Thyroid gland (tissue), 4 donors: ENCODE measurements at regions not wholly inside any gene's neighbourhood (a gene's known extent, or its start where the extent isn't known, plus 50 kb on each side); places are given as distances from the start of the nearest gene placed in this dataset.

ENCODE experiments used
- DNase-seq, 2 donors: peaks; one replicate each; pipeline ENCODE4 v3.0.0-alpha.2; 2019
- H3K27ac ChIP-seq, 3 donors: fragments of 200-600 bp; sonication (generic); 1 replicate in 2 of 3; 2 replicates in 1 of 3; pipeline ENCODE4 v1.5.1; 2016 to 2019; ENCODE audit warnings: mild to moderate bottlenecking in 1 of 3, moderate library complexity in 1 of 3
- H3K27me3 ChIP-seq: fragments of 200-600 bp; sonication (generic); one replicate; pipeline ENCODE4 v1.5.1; 2019
- H3K36me3 ChIP-seq, 2 donors: fragments of 200-600 bp; sonication (generic); one replicate each; pipeline ENCODE4 v1.5.1; 2016 to 2019
- H3K4me1 ChIP-seq, 2 donors: fragments of 200-600 bp; sonication (generic); one replicate each; pipeline ENCODE4 v1.5.1; 2017 to 2019
- H3K4me3 ChIP-seq, 3 donors: fragments of 200-600 bp; sonication (generic); replicated peaks in 1 of 3; 1 replicate in 2 of 3; 2 replicates in 1 of 3; pipeline ENCODE4 v1.5.1; 2016; ENCODE audit warnings: mild to moderate bottlenecking in 1 of 3
- H3K9me3 ChIP-seq: fragments of 200-600 bp; sonication (generic); one replicate; pipeline ENCODE4 v1.5.1; 2017
- POLR2A ChIP-seq, 2 donors: fragments of 450-650 bp; IDR thresholded peaks; one replicate each; pipeline ENCODE4 v1.6.1; 2017; ENCODE audit warnings: antibody characterized with exemption in 2 of 2, mild to moderate bottlenecking in 2 of 2, moderate library complexity in 1 of 2
- WGBS, 2 donors: methylation state at CpG; one replicate each; pipeline ENCODE4 v1.1.5; 2017; 5-methylcytosine and 5-hydroxymethylcytosine counted together
- intact Hi-C: fragments of 100-400 bp; cut with DNase I; formaldehyde crosslinking; loops from one replicate; pipeline ENCODE4 v1.15.1; 2023
- TF ChIP-seq, protein P1 (sequence below), 6 experiments: fragments of 200-600 bp in 3 of 6; fragments of 450-650 bp in 3 of 6; sonication (generic) in 3 of 6; IDR thresholded peaks; one replicate each; pipeline ENCODE4 v1.5.1; 2016 to 2019; ENCODE audit warnings: antibody characterized with exemption in 6 of 6, mild to moderate bottlenecking in 2 of 6, inconsistent platforms in 1 of 6, moderate library complexity in 1 of 6

GRCh38 chr1:5565281-5566125, 426.7 kb downstream of the NPHP4 start:
- WGBS, 2 donors = 67 to 70% methylated on average over 18 to 19 of the region's 19 CpGs
- DNase-seq = no peak
- TF ChIP-seq POLR2A (IDR thresholded peaks at IDR 0.05) = no peak
- TF ChIP-seq, protein P1, sequence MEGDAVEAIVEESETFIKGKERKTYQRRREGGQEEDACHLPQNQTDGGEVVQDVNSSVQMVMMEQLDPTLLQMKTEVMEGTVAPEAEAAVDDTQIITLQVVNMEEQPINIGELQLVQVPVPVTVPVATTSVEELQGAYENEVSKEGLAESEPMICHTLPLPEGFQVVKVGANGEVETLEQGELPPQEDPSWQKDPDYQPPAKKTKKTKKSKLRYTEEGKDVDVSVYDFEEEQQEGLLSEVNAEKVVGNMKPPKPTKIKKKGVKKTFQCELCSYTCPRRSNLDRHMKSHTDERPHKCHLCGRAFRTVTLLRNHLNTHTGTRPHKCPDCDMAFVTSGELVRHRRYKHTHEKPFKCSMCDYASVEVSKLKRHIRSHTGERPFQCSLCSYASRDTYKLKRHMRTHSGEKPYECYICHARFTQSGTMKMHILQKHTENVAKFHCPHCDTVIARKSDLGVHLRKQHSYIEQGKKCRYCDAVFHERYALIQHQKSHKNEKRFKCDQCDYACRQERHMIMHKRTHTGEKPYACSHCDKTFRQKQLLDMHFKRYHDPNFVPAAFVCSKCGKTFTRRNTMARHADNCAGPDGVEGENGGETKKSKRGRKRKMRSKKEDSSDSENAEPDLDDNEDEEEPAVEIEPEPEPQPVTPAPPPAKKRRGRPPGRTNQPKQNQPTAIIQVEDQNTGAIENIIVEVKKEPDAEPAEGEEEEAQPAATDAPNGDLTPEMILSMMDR (IDR thresholded peaks at IDR 0.05) = no peak
- Histone ChIP-seq H3K4me1 (no peaks in the 10 kb centered on the region), H3K4me3 (no peak overlapping the region), H3K27me3 (no peaks in the 10 kb centered on the region), H3K36me3 (no peaks in the 10 kb centered on the region), H3K27ac (no peak overlapping the region), H3K9me3 (no peaks in the 10 kb centered on the region)
- intact Hi-C loops = no loop called here

GRCh38 chr1:5564578-5565257, 427.5 kb downstream of the NPHP4 start:
- H3K4me1 ChIP-seq = no peaks in the 10 kb centered on the region
- H3K9me3 ChIP-seq = no peaks in the 10 kb centered on the region
- no peaks in the 10 kb centered on the region for H3K36me3 ChIP-seq
- 79 to 84% methylated on average over 10 of the region's 10 CpGs for WGBS, 2 donors
- H3K4me3 ChIP-seq = no peak overlapping the region
- no peak overlapping the region for H3K27ac ChIP-seq
- no peak for TF ChIP-seq POLR2A (IDR thresholded peaks at IDR 0.05)
- TF ChIP-seq, protein P1 (IDR thresholded peaks at IDR 0.05) = no peak
- no peaks in the 10 kb centered on the region for H3K27me3 ChIP-seq
- no peak for DNase-seq
- intact Hi-C loops = no loop called here

GRCh38 chr1:5563861-5564577, 428.2 kb downstream of the NPHP4 start:
- DNase-seq = no peak

DNA sequence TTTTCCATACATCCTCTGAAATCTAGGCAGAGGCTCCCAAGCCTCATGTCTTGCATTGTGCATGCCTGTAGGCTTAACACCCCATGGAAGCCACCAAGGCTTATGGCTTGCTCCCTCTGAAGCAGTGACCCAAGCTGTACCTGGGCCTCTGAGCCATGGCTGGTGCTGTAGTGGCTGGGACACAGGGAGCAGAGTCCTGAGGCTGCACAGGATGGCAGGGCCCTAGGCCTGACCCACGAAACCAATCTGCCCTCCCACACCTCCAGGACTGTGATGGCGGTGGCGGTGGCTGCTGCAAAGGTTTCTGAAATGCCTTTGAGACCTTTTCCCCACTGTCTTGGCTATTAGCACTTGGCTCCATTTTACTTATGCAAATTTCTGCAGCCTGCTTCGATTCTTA, 429.5 kb downstream of the NPHP4 start:
- Histone ChIP-seq H3K4me3 (no peak overlapping the region), H3K9me3 (no peaks in the 10 kb centered on the region), H3K27ac (no peak overlapping the region), H3K27me3 (no peaks in the 10 kb centered on the region), H3K4me1 (no peaks in the 10 kb centered on the region), H3K36me3 (no peaks in the 10 kb centered on the region)
- 78 to 82% methylated on average over 4 of the region's 4 CpGs for WGBS, 2 donors
- TF ChIP-seq, protein P1 (IDR thresholded peaks at IDR 0.05) = no peak
- no peak for TF ChIP-seq POLR2A (IDR thresholded peaks at IDR 0.05)
- intact Hi-C loops = no loop called here
- DNase-seq = no peak

More at GRCh38 chr1:5563861-5564577, 428.2 kb downstream of the NPHP4 start:
- intact Hi-C loops = no loop called here
- H3K27ac ChIP-seq = no peak overlapping the region
- WGBS, 2 donors = 82 to 86% methylated on average over 14 of the region's 14 CpGs
- no peaks in the 10 kb centered on the region for H3K36me3 ChIP-seq
- no peak overlapping the region for H3K4me3 ChIP-seq
- H3K27me3 ChIP-seq = no peaks in the 10 kb centered on the region
- H3K4me1 ChIP-seq = no peaks in the 10 kb centered on the region
- no peaks in the 10 kb centered on the region for H3K9me3 ChIP-seq
- TF ChIP-seq, protein P1 (IDR thresholded peaks at IDR 0.05) = no peak
- TF ChIP-seq POLR2A (IDR thresholded peaks at IDR 0.05) = no peak
